Cardiac muscle cell (in vitro differentiated cells and primary cell): ENCODE measurements at regions not wholly inside any gene's neighbourhood (a gene's known extent, or its start where the extent isn't known, plus 50 kb on each side); places are given as distances from the start of the nearest gene placed in this dataset.

Experiments
- DNase-seq, 2 donors: peaks; one replicate each; pipeline versions ENCODE4 v3.0.0 to v3.0.0-alpha.2; 2010 to 2017; ENCODE audit warnings: low read depth in 1 of 2, low spot score in 1 of 2
- H3K27ac ChIP-seq: fragments of 200-600 bp; sonication (generic); 2 replicates; pipeline ENCODE4 v1.5.1; 2016
- H3K27me3 ChIP-seq: fragments of 200-600 bp; sonication (generic); 2 replicates; pipeline ENCODE4 v1.6.0; 2016; ENCODE audit warnings: control low read depth
- H3K36me3 ChIP-seq: fragments of 200-600 bp; sonication (generic); 2 replicates; pipeline ENCODE4 v1.5.1; 2016; ENCODE audit warnings: control low read depth
- H3K4me1 ChIP-seq: fragments of 200-600 bp; sonication (generic); 2 replicates; pipeline ENCODE4 v1.8.1; 2017; ENCODE audit warnings: low read depth, mild to moderate bottlenecking, mixed run types
- H3K4me3 ChIP-seq: fragments of 200-600 bp; sonication (generic); 2 replicates; pipeline ENCODE4 v1.5.1; 2016; ENCODE audit warnings: mild to moderate bottlenecking
- H3K9me3 ChIP-seq: fragments of 200-600 bp; sonication (generic); 2 replicates; pipeline ENCODE4 v1.5.1; 2017; ENCODE audit warnings: low read depth, mild to moderate bottlenecking, control low read depth
- CTCF ChIP-seq: IDR thresholded peaks from 2 replicates; pipeline ENCODE4 v1.5.1; 2012; ENCODE audit warnings: low read depth, mild to moderate bottlenecking, low read length

GRCh38 chrX:45274576-45274975, 73.9 kb upstream of the DIPK2B start:
- no peaks in the 10 kb centered on the region for H3K27me3 ChIP-seq
- peak in 1 of 2 donors; percentile 46 for DNase-seq
- H3K27ac ChIP-seq = no peak overlapping the region
- no peak overlapping the region for H3K4me3 ChIP-seq
- H3K9me3 ChIP-seq = no peaks in the 10 kb centered on the region
- no peaks in the 10 kb centered on the region for H3K4me1 ChIP-seq
- H3K36me3 ChIP-seq = no peaks in the 10 kb centered on the region
- TF ChIP-seq CTCF = no peak

GRCh38 chrX:45267007-45267406, 66.3 kb upstream of the DIPK2B start:
- no peak for TF ChIP-seq CTCF
- Histone ChIP-seq H3K4me3 (no peak overlapping the region), H3K36me3 (no peaks in the 10 kb centered on the region), H3K27ac (no peak overlapping the region), H3K4me1 (no peaks in the 10 kb centered on the region), H3K9me3 (no peaks in the 10 kb centered on the region), H3K27me3 (no peaks in the 10 kb centered on the region)
- DNase-seq = no peak

- H3K27ac ChIP-seq = no peak overlapping the region
- TF ChIP-seq CTCF = no peak
- no peaks in the 10 kb centered on the region for H3K36me3 ChIP-seq
- H3K4me3 ChIP-seq = no peak overlapping the region
- H3K4me1 ChIP-seq = no peaks in the 10 kb centered on the region
- H3K9me3 ChIP-seq = no peaks in the 10 kb centered on the region
- H3K27me3 ChIP-seq = no peaks in the 10 kb centered on the region
- DNase-seq = no peak
Observed at GRCh38 chrX:45266456-45266855, 65.8 kb upstream of the DIPK2B start.

- H3K4me1 ChIP-seq = no peaks in the 10 kb centered on the region
- H3K27me3 ChIP-seq = no peaks in the 10 kb centered on the region
- no peak for TF ChIP-seq CTCF
- H3K36me3 ChIP-seq = no peaks in the 10 kb centered on the region
- H3K4me3 ChIP-seq = no peak overlapping the region
- DNase-seq = peak in 1 of 2 donors; percentile 4
- no peak overlapping the region for H3K27ac ChIP-seq
- H3K9me3 ChIP-seq = no peaks in the 10 kb centered on the region
Observed at GRCh38 chrX:45264865-45265264, 64.2 kb upstream of the DIPK2B start.

- Histone ChIP-seq H3K36me3 (no peaks in the 10 kb centered on the region), H3K9me3 (no peaks in the 10 kb centered on the region)
Observed at GRCh38 chrX:45261471-45261870, 60.8 kb upstream of the DIPK2B start.

More at GRCh38 chrX:45261471-45261870, 60.8 kb upstream of the DIPK2B start:
- H3K4me1 ChIP-seq = no peaks in the 10 kb centered on the region
- H3K27me3 ChIP-seq = no peaks in the 10 kb centered on the region
- DNase-seq = no peak
- no peak overlapping the region for H3K4me3 ChIP-seq
- no peak for TF ChIP-seq CTCF
- H3K27ac ChIP-seq = no peak overlapping the region
